PC-9 (cell line): ENCODE measurements at regions not wholly inside any gene's neighbourhood (a gene's known extent, or its start where the extent isn't known, plus 50 kb on each side); places are given as distances from the start of the nearest gene placed in this dataset.

Source experiments
- BruUV-seq: library from RNA; stranded (reverse); fragments of 400-500 nt; replicated peaks from 2 replicates; lab custom pipeline; 2021; lab: Mats Ljungman, UMichigan
- CTCF ChIA-PET: fragments of 300-600 bp; sonication (Branson Sonifier 250); formaldehyde crosslinking; loops from one replicate; lab custom pipeline; 2022; ENCODE audit warnings: antibody characterized with exemption; lab: Charles Lee
- POLR2A ChIA-PET: fragments of 300-600 bp; sonication (Branson Sonifier 250); formaldehyde crosslinking; loops from one replicate; lab custom pipeline; 2022; ENCODE audit warnings: antibody characterized with exemption; ENCODE audit not compliant: unreplicated experiment; lab: Charles Lee
- DNase-seq, 2 experiments: peaks; one replicate each; pipeline versions ENCODE4 v3.0.0 to v3.0.0-alpha.2; 2015 to 2022; ENCODE audit warnings: mixed read lengths in 1 of 2
- H2AFZ ChIP-seq: fragments of 200-600 bp; sonication (generic); 2 replicates; pipeline ENCODE4 v1.8.1; 2017; ENCODE audit warnings: antibody characterized with exemption
- H3F3A ChIP-seq: fragments of 200-600 bp; sonication (generic); 2 replicates; pipeline ENCODE4 v1.8.1; 2017; ENCODE audit warnings: antibody characterized with exemption, mild to moderate bottlenecking, low read depth; ENCODE audit not compliant: insufficient read depth
- H3K27ac ChIP-seq: fragments of 200-600 bp; sonication (generic); 2 replicates; pipeline ENCODE4 v1.6.1; 2016; ENCODE audit warnings: mixed run types
- H3K27me3 ChIP-seq: fragments of 200-600 bp; sonication (generic); 2 replicates; pipeline ENCODE4 v1.6.1; 2016; ENCODE audit warnings: low read depth, mixed run types; ENCODE audit not compliant: insufficient read depth
- H3K36me3 ChIP-seq: fragments of 200-600 bp; sonication (generic); 2 replicates; pipeline ENCODE4 v1.6.1; 2016; ENCODE audit warnings: low read depth, mixed run types
- H3K4me1 ChIP-seq: fragments of 200-600 bp; sonication (generic); replicated peaks from 2 replicates; pipeline ENCODE4 v1.6.1; 2016; ENCODE audit warnings: mixed run types; ENCODE audit not compliant: insufficient read depth
- H3K4me2 ChIP-seq: fragments of 200-600 bp; sonication (generic); 2 replicates; pipeline ENCODE4 v1.6.1; 2017; ENCODE audit warnings: mixed run types
- H3K4me3 ChIP-seq: fragments of 200-600 bp; sonication (generic); 2 replicates; pipeline ENCODE4 v1.6.1; 2016; ENCODE audit warnings: mixed run types
- H3K79me2 ChIP-seq: fragments of 200-600 bp; sonication (generic); 2 replicates; pipeline ENCODE4 v1.6.1; 2017; ENCODE audit warnings: low read depth, mixed run types
- H3K9me2 ChIP-seq: fragments of 200-600 bp; sonication (generic); 2 replicates; pipeline ENCODE4 v1.8.1; 2017; ENCODE audit warnings: mild to moderate bottlenecking; ENCODE audit not compliant: insufficient read depth
- H3K9me3 ChIP-seq: fragments of 200-600 bp; sonication (generic); 2 replicates; pipeline ENCODE4 v1.8.1; 2016; ENCODE audit warnings: low read depth; ENCODE audit not compliant: insufficient read depth
- H4K20me1 ChIP-seq: fragments of 200-600 bp; sonication (generic); 2 replicates; pipeline ENCODE4 v1.8.1; 2017; ENCODE audit not compliant: insufficient read depth
- EZH2 ChIP-seq: fragments of 200-600 bp; sonication (generic); IDR thresholded peaks from 2 replicates; pipeline ENCODE4 v1.8.0; 2017; ENCODE audit warnings: antibody characterized with exemption, low read depth
- intact Hi-C: fragments of 100-400 bp; cut with micrococcal nuclease; formaldehyde crosslinking; loops from one replicate; pipeline ENCODE4 v1.10.0; 2022; ENCODE audit not compliant: unreplicated experiment
- TF ChIP-seq, protein P1 (sequence below): fragments of 200-600 bp; sonication (generic); conservative IDR thresholded peaks from 2 replicates; pipeline ENCODE4 v1.6.1; 2017; ENCODE audit warnings: mixed run types, antibody characterized with exemption, mild to moderate bottlenecking, moderate library complexity

- no peaks in the 10 kb centered on the region for H3F3A ChIP-seq
- no TSS peak for BruUV-seq
- H3K4me2 ChIP-seq = no peak overlapping the region
- intact Hi-C loops = no loop called here
- ChIA-PET POLR2A (no interaction called here), CTCF (no interaction called here)
- no peak for DNase-seq
- no peaks in the 10 kb centered on the region; the same call in 1 of the 2 replicates for H3K9me3 ChIP-seq
- no peak overlapping the region for H2AFZ ChIP-seq
- H3K4me1 ChIP-seq = peaks cover 5% of the 10 kb centered on the region
- no peak overlapping the region for H3K27ac ChIP-seq
- H3K27me3 ChIP-seq = no peaks in the 10 kb centered on the region
- H4K20me1 ChIP-seq = no peaks in the 10 kb centered on the region
- no peak overlapping the region for H3K4me3 ChIP-seq
- TF ChIP-seq, protein P1, sequence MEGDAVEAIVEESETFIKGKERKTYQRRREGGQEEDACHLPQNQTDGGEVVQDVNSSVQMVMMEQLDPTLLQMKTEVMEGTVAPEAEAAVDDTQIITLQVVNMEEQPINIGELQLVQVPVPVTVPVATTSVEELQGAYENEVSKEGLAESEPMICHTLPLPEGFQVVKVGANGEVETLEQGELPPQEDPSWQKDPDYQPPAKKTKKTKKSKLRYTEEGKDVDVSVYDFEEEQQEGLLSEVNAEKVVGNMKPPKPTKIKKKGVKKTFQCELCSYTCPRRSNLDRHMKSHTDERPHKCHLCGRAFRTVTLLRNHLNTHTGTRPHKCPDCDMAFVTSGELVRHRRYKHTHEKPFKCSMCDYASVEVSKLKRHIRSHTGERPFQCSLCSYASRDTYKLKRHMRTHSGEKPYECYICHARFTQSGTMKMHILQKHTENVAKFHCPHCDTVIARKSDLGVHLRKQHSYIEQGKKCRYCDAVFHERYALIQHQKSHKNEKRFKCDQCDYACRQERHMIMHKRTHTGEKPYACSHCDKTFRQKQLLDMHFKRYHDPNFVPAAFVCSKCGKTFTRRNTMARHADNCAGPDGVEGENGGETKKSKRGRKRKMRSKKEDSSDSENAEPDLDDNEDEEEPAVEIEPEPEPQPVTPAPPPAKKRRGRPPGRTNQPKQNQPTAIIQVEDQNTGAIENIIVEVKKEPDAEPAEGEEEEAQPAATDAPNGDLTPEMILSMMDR = no peak
- TF ChIP-seq EZH2 = no peak
- no peaks in the 10 kb centered on the region for H3K9me2 ChIP-seq
- no peaks in the 10 kb centered on the region for H3K36me3 ChIP-seq
- no peaks in the 10 kb centered on the region for H3K79me2 ChIP-seq
Observed at GRCh38 chr12:105922670-105923102, 216.1 kb downstream of the NUAK1 start.

DNA sequence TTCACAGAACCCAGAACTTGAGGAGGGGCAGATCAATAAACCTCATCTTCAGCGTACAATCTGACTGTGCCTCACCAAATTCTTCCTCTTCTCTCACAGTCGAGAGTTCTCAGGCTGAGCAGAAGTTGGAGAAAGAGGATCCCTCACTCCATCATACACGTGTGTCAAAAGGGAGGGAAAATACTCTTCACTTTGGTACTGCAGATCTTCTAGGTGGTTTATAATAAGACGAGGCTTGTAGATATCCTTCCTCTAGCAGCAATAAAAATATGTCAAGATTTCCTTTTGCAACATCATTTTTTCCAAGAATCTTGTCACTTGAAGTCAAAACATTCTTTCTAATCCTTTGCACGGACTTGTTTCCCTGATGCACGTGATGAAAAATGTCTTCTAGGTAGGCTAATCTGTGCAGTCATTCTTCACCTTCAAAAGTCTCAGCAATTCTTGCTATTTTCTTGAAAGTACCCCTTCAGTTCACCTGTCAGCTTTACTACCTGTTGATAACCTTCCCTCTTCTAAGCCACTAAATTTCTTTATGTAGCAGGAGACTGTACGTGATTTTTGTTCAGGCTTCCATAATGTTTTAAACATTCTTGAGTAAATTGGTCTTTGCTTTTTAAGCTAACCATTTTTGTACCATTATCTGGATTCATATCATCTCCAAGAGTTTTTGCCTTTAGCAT, 214.1 kb downstream of the NUAK1 start:
- Histone ChIP-seq H3K79me2 (no peaks in the 10 kb centered on the region), H3K4me2 (no peak overlapping the region), H3K36me3 (no peaks in the 10 kb centered on the region), H3K9me2 (no peaks in the 10 kb centered on the region), H3K4me1 (peaks cover 5% of the 10 kb centered on the region), H2AFZ (no peak overlapping the region), H3K4me3 (no peak overlapping the region), H3F3A (no peaks in the 10 kb centered on the region), H3K27me3 (no peaks in the 10 kb centered on the region), H3K9me3 (no peaks in the 10 kb centered on the region; the same call in 1 of the 2 replicates), H3K27ac (no peak overlapping the region), H4K20me1 (no peaks in the 10 kb centered on the region)
- no TSS peak for BruUV-seq
- no peak for DNase-seq
- TF ChIP-seq, protein P1 = no peak
- no peak for TF ChIP-seq EZH2
- ChIA-PET POLR2A (no interaction called here), CTCF (no interaction called here)
- intact Hi-C loops = no loop called here

GRCh38 chr12:105927564-105927963, 211.2 kb downstream of the NUAK1 start:
- H3K4me3 ChIP-seq = no peak overlapping the region
- H3K27ac ChIP-seq = no peak overlapping the region
- no peaks in the 10 kb centered on the region for H4K20me1 ChIP-seq
- H3K79me2 ChIP-seq = no peaks in the 10 kb centered on the region
- no peak for TF ChIP-seq EZH2
- TF ChIP-seq, protein P1 = no peak
- no peaks in the 10 kb centered on the region; the same call in 1 of the 2 replicates for H3F3A ChIP-seq
- H3K36me3 ChIP-seq = no peaks in the 10 kb centered on the region
- H3K4me2 ChIP-seq = no peak overlapping the region
- no TSS peak for BruUV-seq
- H3K27me3 ChIP-seq = no peaks in the 10 kb centered on the region
- ChIA-PET CTCF (no interaction called here), POLR2A (no interaction called here)
- H3K4me1 ChIP-seq = peaks cover 12% of the 10 kb centered on the region
- intact Hi-C loops = no loop called here
- no peaks in the 10 kb centered on the region; the same call in 1 of the 2 replicates for H3K9me3 ChIP-seq
- no peaks in the 10 kb centered on the region for H3K9me2 ChIP-seq
- DNase-seq = no peak
- no peak overlapping the region for H2AFZ ChIP-seq
